ENCODE measurements at regions not wholly inside any gene's neighbourhood (a gene's known extent, or its start where the extent isn't known, plus 50 kb on each side); places are given as distances from the start of the nearest gene placed in this dataset.
"Not testable (repeated sequence)": the region's sequence is repeated elsewhere in the genome, so short reads cannot be mapped to it uniquely, and the experiment has no call there.

GRCh38 chr2:100692906-100693305 is 127.0 kb upstream of the NPAS2 start:
- Mint-ChIP-seq H3K27me3 (peaks cover 5% of the 10 kb centered on the region), H3K27ac (no peak overlapping the region), H3K36me3 (ENCODE audit: low read depth) (peaks cover 2% of the 10 kb centered on the region), H3K4me1 (no peaks in the 10 kb centered on the region), H3K4me3 (no peak overlapping the region)
- no peak for ATAC-seq
- no peak for DNase-seq
- no peaks in the 10 kb centered on the region for H3K9me3 ChIP-seq (ENCODE audit: control insufficient read depth, low read length, poor library complexity, severe bottlenecking)

GRCh38 chr2:100699131-100699530 is 120.8 kb upstream of the NPAS2 start:
- no peak for DNase-seq
- no peak overlapping the region for H3K4me3 Mint-ChIP-seq
- no peaks in the 10 kb centered on the region for H3K36me3 Mint-ChIP-seq (ENCODE audit: low read depth)
- H3K9me3 ChIP-seq (ENCODE audit: control insufficient read depth, low read length, poor library complexity, severe bottlenecking), result no peaks in the 10 kb centered on the region
- ATAC-seq, result no peak
- H3K27ac Mint-ChIP-seq, result no peak overlapping the region
- H3K4me1 Mint-ChIP-seq, result peaks cover 5% of the 10 kb centered on the region
- no peaks in the 10 kb centered on the region for H3K27me3 Mint-ChIP-seq

- no peak overlapping the region for H3K27ac Mint-ChIP-seq
- DNase-seq, result no peak
- no peak overlapping the region for H3K4me3 Mint-ChIP-seq
- H3K27me3 Mint-ChIP-seq, result no peaks in the 10 kb centered on the region
- no peak for ATAC-seq
- H3K9me3 ChIP-seq (ENCODE audit: control insufficient read depth, low read length, poor library complexity, severe bottlenecking), result no peaks in the 10 kb centered on the region
- H3K4me1 Mint-ChIP-seq, result peaks cover 14% of the 10 kb centered on the region
- H3K36me3 Mint-ChIP-seq (ENCODE audit: low read depth), result no peaks in the 10 kb centered on the region
Observed at GRCh38 chr2:100702438-100703109, 117.4 kb upstream of the NPAS2 start.

GRCh38 chr2:100703213-100703612 is 116.7 kb upstream of the NPAS2 start:
- H3K36me3 Mint-ChIP-seq (ENCODE audit: low read depth), result no peaks in the 10 kb centered on the region
- no peaks in the 10 kb centered on the region for H3K27me3 Mint-ChIP-seq
- H3K4me1 Mint-ChIP-seq, result peaks cover 18% of the 10 kb centered on the region
- H3K9me3 ChIP-seq (ENCODE audit: control insufficient read depth, low read length, poor library complexity, severe bottlenecking), result no peaks in the 10 kb centered on the region
- no peak overlapping the region for H3K4me3 Mint-ChIP-seq
- DNase-seq (no peak), ATAC-seq (no peak)
- no peak overlapping the region for H3K27ac Mint-ChIP-seq

DNA sequence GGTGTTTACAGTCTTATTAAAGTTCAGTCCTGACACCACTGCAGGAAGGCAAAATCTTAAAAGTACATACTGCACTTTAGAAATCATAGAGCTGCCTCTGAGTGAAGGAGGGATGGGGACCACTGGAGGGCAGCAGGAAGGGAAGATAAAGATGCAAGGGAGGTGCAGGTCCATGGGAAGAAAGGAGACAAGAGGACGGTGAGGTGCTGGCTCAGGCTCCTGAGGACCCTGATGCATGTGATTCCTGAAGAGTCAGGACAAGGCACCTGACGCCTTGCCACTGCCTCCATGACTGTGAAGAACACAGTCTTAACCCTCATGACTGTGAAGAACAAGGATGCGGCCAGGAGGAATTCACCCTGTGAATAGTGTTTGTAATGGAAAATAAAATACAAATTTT is 116.2 kb upstream of the NPAS2 start:
- ATAC-seq, result no peak
- H3K36me3 Mint-ChIP-seq (ENCODE audit: low read depth), result no peaks in the 10 kb centered on the region
- H3K4me3 Mint-ChIP-seq, result no peak overlapping the region
- peak overlapping the region; percentile 17 for H3K27ac Mint-ChIP-seq
- DNase-seq, result no peak
- H3K4me1 Mint-ChIP-seq, result peaks cover 21% of the 10 kb centered on the region
- no peaks in the 10 kb centered on the region for H3K9me3 ChIP-seq (ENCODE audit: control insufficient read depth, low read length, poor library complexity, severe bottlenecking)
- H3K27me3 Mint-ChIP-seq, result no peaks in the 10 kb centered on the region

GRCh38 chr2:100704156-100704555 is 115.8 kb upstream of the NPAS2 start:
- peak overlapping the region; percentile 17 for H3K27ac Mint-ChIP-seq
- no peaks in the 10 kb centered on the region for H3K36me3 Mint-ChIP-seq (ENCODE audit: low read depth)
- ATAC-seq, result no peak
- no peaks in the 10 kb centered on the region for H3K27me3 Mint-ChIP-seq
- H3K9me3 ChIP-seq (ENCODE audit: control insufficient read depth, low read length, poor library complexity, severe bottlenecking), result no peaks in the 10 kb centered on the region
- no peak for DNase-seq
- H3K4me3 Mint-ChIP-seq, result no peak overlapping the region
- H3K4me1 Mint-ChIP-seq, result peaks cover 21% of the 10 kb centered on the region

DNA sequence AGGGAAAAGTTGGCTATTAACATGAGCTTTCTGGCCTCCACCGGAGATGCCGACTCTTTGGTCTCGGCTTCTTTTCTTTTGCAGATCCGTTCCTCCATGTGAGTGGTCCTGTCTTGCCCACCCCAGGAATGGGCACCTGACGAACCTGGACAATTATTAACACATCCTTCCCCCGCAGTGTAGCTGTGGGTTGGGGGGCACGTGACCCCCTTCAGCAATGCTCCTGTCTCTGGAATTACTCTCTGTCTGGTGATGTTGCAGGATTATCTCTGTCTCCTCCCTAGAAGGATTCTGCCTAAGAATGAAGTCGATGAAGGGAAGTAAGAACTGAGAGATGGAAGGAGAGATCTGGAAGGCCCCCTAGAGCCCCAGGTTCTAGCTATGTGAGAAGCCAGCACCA is 115.2 kb upstream of the NPAS2 start:
- DNase-seq (no peak), ATAC-seq (no peak)
- no peaks in the 10 kb centered on the region for H3K9me3 ChIP-seq (ENCODE audit: control insufficient read depth, low read length, poor library complexity, severe bottlenecking)
- Mint-ChIP-seq H3K36me3 (ENCODE audit: low read depth) (no peaks in the 10 kb centered on the region), H3K27ac (no peak overlapping the region), H3K27me3 (no peaks in the 10 kb centered on the region), H3K4me1 (peaks cover 21% of the 10 kb centered on the region), H3K4me3 (no peak overlapping the region)

DNA sequence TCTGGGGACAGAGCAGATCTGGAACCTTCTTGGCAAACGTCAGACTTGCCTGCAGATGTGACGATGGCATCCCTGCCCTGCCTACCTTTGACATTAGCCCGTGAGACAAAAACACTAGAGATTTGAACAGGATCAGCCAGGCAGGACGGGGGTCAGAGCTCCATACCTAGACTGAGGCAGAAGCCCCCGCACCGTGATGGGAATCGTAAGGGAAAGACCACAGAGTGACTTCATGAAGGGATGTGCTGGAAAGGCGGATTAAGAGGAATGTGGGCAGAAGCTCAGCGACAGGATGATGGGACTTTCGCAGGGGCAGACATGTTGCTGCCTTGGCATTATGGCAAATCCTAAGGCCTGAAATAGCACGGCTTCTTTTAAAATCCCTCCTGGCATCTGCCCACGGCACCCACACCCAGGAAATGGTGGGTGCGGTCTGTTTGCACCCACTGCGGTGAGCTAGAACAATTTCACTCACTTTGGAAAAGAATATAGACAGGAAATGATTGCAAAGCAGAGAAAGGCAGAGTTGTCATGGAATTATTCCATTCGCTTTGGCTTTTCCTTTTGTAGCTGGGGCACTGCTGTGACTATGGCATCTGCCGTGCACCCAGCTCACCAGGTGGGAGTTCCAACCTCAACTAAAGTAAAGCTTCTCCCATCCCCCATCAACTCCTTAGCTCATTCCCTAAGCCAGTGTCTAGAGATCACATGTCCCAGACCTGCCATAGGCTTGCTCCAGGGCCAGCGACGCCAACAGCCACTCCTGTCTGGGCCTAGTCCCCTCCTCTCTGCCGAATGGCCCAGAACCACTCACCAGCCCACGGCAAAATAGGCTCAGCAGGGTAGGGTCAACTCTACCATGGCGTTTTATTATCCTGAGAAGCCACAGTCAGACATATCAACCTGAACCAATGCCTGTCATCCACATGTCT is 112.7 kb upstream of the NPAS2 start:
- H3K27ac Mint-ChIP-seq, result peak overlapping the region; percentile 12
- peaks cover 21% of the 10 kb centered on the region for H3K4me1 Mint-ChIP-seq
- H3K27me3 Mint-ChIP-seq, result peaks cover 6% of the 10 kb centered on the region
- no peaks in the 10 kb centered on the region for H3K9me3 ChIP-seq (ENCODE audit: control insufficient read depth, low read length, poor library complexity, severe bottlenecking)
- no peaks in the 10 kb centered on the region for H3K36me3 Mint-ChIP-seq (ENCODE audit: low read depth)
- ATAC-seq (no peak), DNase-seq (no peak)
- H3K4me3 Mint-ChIP-seq, result no peak overlapping the region

DNA sequence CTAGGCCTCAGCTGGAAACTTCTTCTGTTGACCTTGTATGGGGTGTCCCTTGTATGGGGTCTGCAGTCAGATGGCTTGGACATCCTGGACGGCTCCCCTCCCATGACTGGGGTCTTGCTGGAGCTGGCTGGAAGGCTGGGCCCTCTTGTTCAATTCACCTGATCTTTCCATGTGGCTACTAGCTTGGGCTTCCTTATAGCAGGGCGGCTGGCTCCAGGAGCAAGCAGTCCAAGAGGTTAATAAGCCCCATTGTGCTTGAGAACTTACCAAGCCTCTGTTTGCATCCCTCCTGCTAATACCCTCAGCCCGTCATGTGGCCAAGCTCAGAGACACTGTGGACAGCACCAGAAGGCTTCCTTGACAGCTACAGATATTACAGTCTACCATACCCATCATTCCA is 111.6 kb upstream of the NPAS2 start:
- Mint-ChIP-seq H3K36me3 (ENCODE audit: low read depth) (no peaks in the 10 kb centered on the region), H3K4me3 (no peak overlapping the region), H3K4me1 (peaks cover 21% of the 10 kb centered on the region), H3K27ac (no peak overlapping the region), H3K27me3 (peaks cover 6% of the 10 kb centered on the region)
- no peak for ATAC-seq
- H3K9me3 ChIP-seq (ENCODE audit: control insufficient read depth, low read length, poor library complexity, severe bottlenecking), result no peaks in the 10 kb centered on the region
- no peak for DNase-seq

DNA sequence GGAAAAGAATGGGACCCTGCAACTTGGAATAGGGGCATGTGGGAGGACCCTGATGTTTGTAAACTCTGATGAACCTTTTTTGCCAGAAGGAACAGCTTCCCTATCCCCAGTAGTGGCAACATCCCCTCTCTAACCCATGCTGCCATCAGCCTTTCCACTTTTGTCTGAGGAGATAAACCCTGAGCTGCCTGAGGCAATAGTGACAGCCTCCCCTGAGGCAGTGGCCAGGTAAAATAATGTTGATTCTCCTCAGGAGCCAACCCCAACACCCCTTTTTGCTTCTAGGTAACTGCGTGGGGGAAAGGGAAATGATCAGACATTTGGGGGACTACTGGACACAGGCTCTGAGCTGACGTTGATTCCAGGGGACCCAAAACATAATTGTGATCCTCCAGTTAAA is 106.8 kb upstream of the NPAS2 start:
- H3K9me3 ChIP-seq (ENCODE audit: control insufficient read depth, low read length, poor library complexity, severe bottlenecking), result no peaks in the 10 kb centered on the region
- Mint-ChIP-seq H3K27ac (no peak overlapping the region), H3K27me3 (peaks cover 12% of the 10 kb centered on the region), H3K36me3 (ENCODE audit: low read depth) (no peaks in the 10 kb centered on the region), H3K4me1 (peaks cover 4% of the 10 kb centered on the region), H3K4me3 (no peak overlapping the region)
- ATAC-seq (no peak), DNase-seq (no peak)

GRCh38 chr2:100714396-100715010 is 105.4 kb upstream of the NPAS2 start:
- H3K27me3 Mint-ChIP-seq, result peaks cover 12% of the 10 kb centered on the region
- DNase-seq; H3K27ac Mint-ChIP-seq; ATAC-seq; H3K9me3 ChIP-seq (ENCODE audit: control insufficient read depth, low read length, poor library complexity, severe bottlenecking); H3K36me3 Mint-ChIP-seq (ENCODE audit: low read depth); H3K4me3 Mint-ChIP-seq; H3K4me1 Mint-ChIP-seq: not testable (repeated sequence)

DNA sequence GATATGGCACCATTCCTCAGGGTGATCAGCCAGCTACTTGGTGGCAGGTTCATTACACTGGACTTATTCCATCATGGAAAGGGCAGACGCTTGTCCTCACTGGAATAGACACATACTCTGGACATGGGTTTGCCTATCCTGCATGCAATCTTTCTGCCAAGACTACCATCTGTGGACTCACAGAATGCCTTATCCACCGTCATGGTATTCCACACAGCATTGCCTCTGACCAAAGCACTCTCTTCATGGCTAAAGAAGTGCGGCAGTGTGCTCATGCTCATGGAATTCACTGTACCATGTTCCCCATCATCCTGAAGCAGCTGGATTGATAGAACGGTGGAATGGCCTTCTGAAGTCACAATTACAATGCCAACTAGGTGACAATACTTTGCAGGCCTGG is 104.1 kb upstream of the NPAS2 start:
- H3K4me1 Mint-ChIP-seq; H3K9me3 ChIP-seq (ENCODE audit: control insufficient read depth, low read length, poor library complexity, severe bottlenecking); H3K27ac Mint-ChIP-seq; H3K4me3 Mint-ChIP-seq; ATAC-seq; DNase-seq; H3K36me3 Mint-ChIP-seq (ENCODE audit: low read depth): not testable (repeated sequence)
- H3K27me3 Mint-ChIP-seq, result peaks cover 12% of the 10 kb centered on the region

DNA sequence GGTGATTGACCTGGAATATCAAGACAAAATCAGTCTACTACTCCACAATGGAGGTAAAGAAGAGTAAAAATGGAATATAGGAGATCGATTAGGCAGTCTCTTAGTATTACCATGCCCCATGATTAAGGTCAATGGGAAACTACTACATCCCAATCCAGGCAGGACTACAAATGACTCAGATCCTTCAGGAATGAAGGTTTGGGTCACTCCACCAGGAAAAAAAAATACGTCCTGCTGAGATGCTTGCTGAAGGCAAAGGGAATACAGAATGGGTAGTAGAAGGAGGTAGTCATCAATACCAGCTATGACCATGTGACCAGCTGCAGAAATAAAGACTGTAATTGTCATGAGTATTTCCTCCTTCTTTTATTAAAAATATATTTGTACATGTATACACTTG is 103.4 kb upstream of the NPAS2 start:
- peaks cover 12% of the 10 kb centered on the region for H3K27me3 Mint-ChIP-seq
- no peak overlapping the region for H3K27ac Mint-ChIP-seq

More for the DNA sequence above, 103.4 kb upstream of the NPAS2 start:
- Mint-ChIP-seq H3K4me3 (no peak overlapping the region), H3K4me1 (no peaks in the 10 kb centered on the region), H3K36me3 (ENCODE audit: low read depth) (no peaks in the 10 kb centered on the region)
- DNase-seq (no peak), ATAC-seq (no peak)
- no peaks in the 10 kb centered on the region for H3K9me3 ChIP-seq (ENCODE audit: control insufficient read depth, low read length, poor library complexity, severe bottlenecking)

Measured in T-helper 17 cell (primary cell).